Kidney (tissue), 13 donors: ENCODE measurements at regions not wholly inside any gene's neighbourhood (a gene's known extent, or its start where the extent isn't known, plus 50 kb on each side); places are given as distances from the start of the nearest gene placed in this dataset.

Source experiments
- DNase-seq, 5 donors: peaks; one replicate each; pipeline ENCODE4 v3.0.0-alpha.2; 2013 to 2020
- FAIRE-seq: peaks from 2 replicates; lab custom pipeline; 2012; peaks lifted over from hg19 to GRCh38; lab: Jason Lieb, UNC
- H3K27ac ChIP-seq, 2 donors: one replicate each; pipeline ENCODE4 v1.7.0; 2013; ENCODE audit warnings: low read depth in 2 of 2, low read length in 2 of 2, inconsistent platforms in 1 of 2
- H3K27me3 ChIP-seq: one replicate; pipeline ENCODE4 v1.7.1; 2013; ENCODE audit warnings: low read length, inconsistent platforms; ENCODE audit not compliant: control insufficient read depth, insufficient read depth
- H3K36me3 ChIP-seq, 3 donors: one replicate each; pipeline versions ENCODE4 v1.7.0 to v1.7.1; 2013; ENCODE audit warnings: low read length in 3 of 3, control low read depth in 1 of 3, inconsistent platforms in 1 of 3; ENCODE audit not compliant: insufficient read depth in 3 of 3, control insufficient read depth in 2 of 3
- H3K4me1 ChIP-seq, 3 donors: one replicate each; pipeline versions ENCODE4 v1.7.0 to v1.7.1; 2013; ENCODE audit warnings: low read length in 3 of 3, inconsistent platforms in 1 of 3, low read depth in 1 of 3; ENCODE audit not compliant: control insufficient read depth in 2 of 3, insufficient read depth in 2 of 3
- H3K4me3 ChIP-seq, 3 donors: one replicate each; pipeline versions ENCODE4 v1.7.0 to v1.8.1; 2013; ENCODE audit warnings: low read length in 3 of 3, control low read depth in 1 of 3, inconsistent platforms in 1 of 3
- H3K9ac ChIP-seq, 3 donors: one replicate each; pipeline versions ENCODE4 v1.7.0 to v1.7.1; 2013; ENCODE audit warnings: low read length in 3 of 3, control low read depth in 1 of 3, inconsistent platforms in 1 of 3
- H3K9me3 ChIP-seq, 3 donors: one replicate each; pipeline versions ENCODE4 v1.7.0 to v1.7.1; 2013; ENCODE audit warnings: low read length in 3 of 3, control low read depth in 1 of 3, inconsistent platforms in 1 of 3; ENCODE audit not compliant: control insufficient read depth in 2 of 3, insufficient read depth in 1 of 3
- intact Hi-C: fragments of 100-400 bp; cut with DNase I; formaldehyde crosslinking; loops from one replicate; pipeline ENCODE4 v1.11.1; 2022
- TF ChIP-seq, protein P1 (sequence below): IDR thresholded peaks from 3 replicates; pipeline ENCODE4 v1.5.1; 2012; ENCODE audit warnings: mild to moderate bottlenecking, moderate library complexity, borderline replicate concordance; ENCODE audit not compliant: insufficient read depth; ENCODE audit errors: extremely low read depth
- donor health status: control.
- donor health status: control.
- donor health status: control.
- donor health status: control.
- donor health status: control.
- donor health status: DM: yes; HTN: yes; CAD: no.
- donor health status: Normal renal cell carcinoma (clear cell type).

GRCh38 chr20:37638527-37638926, 55.3 kb upstream of the CTNNBL1 start:
- Histone ChIP-seq H3K36me3 (no peaks in the 10 kb centered on the region), H3K9ac (no peak overlapping the region), H3K27ac (no peak overlapping the region), H3K27me3 (peaks cover 3% of the 10 kb centered on the region), H3K4me1 (no peaks in the 10 kb centered on the region), H3K4me3 (no peak overlapping the region), H3K9me3 (peaks cover 0 to 12% (median 0%) of the 10 kb centered on the region in 3 donors)
- TF ChIP-seq, protein P1, sequence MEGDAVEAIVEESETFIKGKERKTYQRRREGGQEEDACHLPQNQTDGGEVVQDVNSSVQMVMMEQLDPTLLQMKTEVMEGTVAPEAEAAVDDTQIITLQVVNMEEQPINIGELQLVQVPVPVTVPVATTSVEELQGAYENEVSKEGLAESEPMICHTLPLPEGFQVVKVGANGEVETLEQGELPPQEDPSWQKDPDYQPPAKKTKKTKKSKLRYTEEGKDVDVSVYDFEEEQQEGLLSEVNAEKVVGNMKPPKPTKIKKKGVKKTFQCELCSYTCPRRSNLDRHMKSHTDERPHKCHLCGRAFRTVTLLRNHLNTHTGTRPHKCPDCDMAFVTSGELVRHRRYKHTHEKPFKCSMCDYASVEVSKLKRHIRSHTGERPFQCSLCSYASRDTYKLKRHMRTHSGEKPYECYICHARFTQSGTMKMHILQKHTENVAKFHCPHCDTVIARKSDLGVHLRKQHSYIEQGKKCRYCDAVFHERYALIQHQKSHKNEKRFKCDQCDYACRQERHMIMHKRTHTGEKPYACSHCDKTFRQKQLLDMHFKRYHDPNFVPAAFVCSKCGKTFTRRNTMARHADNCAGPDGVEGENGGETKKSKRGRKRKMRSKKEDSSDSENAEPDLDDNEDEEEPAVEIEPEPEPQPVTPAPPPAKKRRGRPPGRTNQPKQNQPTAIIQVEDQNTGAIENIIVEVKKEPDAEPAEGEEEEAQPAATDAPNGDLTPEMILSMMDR: no peak
- DNase-seq: no peak
- intact Hi-C loops: no loop called here
- no peak for FAIRE-seq

GRCh38 chr20:37636977-37637376, 56.9 kb upstream of the CTNNBL1 start:
- Histone ChIP-seq H3K4me1 (no peaks in the 10 kb centered on the region), H3K27ac (no peak overlapping the region), H3K9ac (no peak overlapping the region), H3K27me3 (peaks cover under 1% of the 10 kb centered on the region), H3K9me3 (peaks cover 0 to 12% (median 0%) of the 10 kb centered on the region in 3 donors), H3K4me3 (no peak overlapping the region), H3K36me3 (no peaks in the 10 kb centered on the region)
- DNase-seq (no peak), FAIRE-seq (no peak)
- intact Hi-C loops: no loop called here
- TF ChIP-seq, protein P1: no peak

- intact Hi-C loops: no loop called here
- DNase-seq (no peak), FAIRE-seq (no peak)
- H3K4me3 ChIP-seq: no peak overlapping the region
- no peaks in the 10 kb centered on the region for H3K27me3 ChIP-seq
- H3K4me1 ChIP-seq: no peaks in the 10 kb centered on the region
- no peak overlapping the region for H3K9ac ChIP-seq
- no peak overlapping the region for H3K27ac ChIP-seq
- TF ChIP-seq, protein P1: no peak
- no peaks in the 10 kb centered on the region for H3K36me3 ChIP-seq
- peaks cover 0 to 12% (median 0%) of the 10 kb centered on the region in 3 donors for H3K9me3 ChIP-seq
These were observed 57.4 kb upstream of the CTNNBL1 start for GRCh38 chr20:37636212-37636975.
